ENCODE measurements at regions not wholly inside any gene's neighbourhood (a gene's known extent, or its start where the extent isn't known, plus 50 kb on each side); places are given as distances from the start of the nearest gene placed in this dataset.

- Histone ChIP-seq H3K27ac (ENCODE audit: low read depth, low read length) (no peak overlapping the region), H3K36me3 (ENCODE audit: insufficient read depth, low read length) (no peaks in the 10 kb centered on the region), H3K79me2 (ENCODE audit: control insufficient read depth, insufficient read depth, low read length, unreplicated experiment) (no peaks in the 10 kb centered on the region), H3K4me1 (ENCODE audit: control insufficient read depth, insufficient read depth, low read length, unreplicated experiment) (no peaks in the 10 kb centered on the region), H3K27me3 (ENCODE audit: insufficient read depth, low read length) (no peaks in the 10 kb centered on the region), H2AFZ (ENCODE audit: low read length, unreplicated experiment) (no peak overlapping the region), H3K4me3 (ENCODE audit: low read depth, low read length) (no peak overlapping the region)
Observed at GRCh38 chr1:58312461-58312860, 234.1 kb downstream of the OMA1 start.

GRCh38 chr1:58310881-58311280 lies 235.6 kb downstream of the OMA1 start:
- Histone ChIP-seq H3K4me3 (ENCODE audit: low read depth, low read length) (no peak overlapping the region), H3K27me3 (ENCODE audit: insufficient read depth, low read length) (no peaks in the 10 kb centered on the region), H3K27ac (ENCODE audit: low read depth, low read length) (no peak overlapping the region), H3K4me1 (ENCODE audit: control insufficient read depth, insufficient read depth, low read length, unreplicated experiment) (no peaks in the 10 kb centered on the region), H3K79me2 (ENCODE audit: control insufficient read depth, insufficient read depth, low read length, unreplicated experiment) (no peaks in the 10 kb centered on the region), H3K36me3 (ENCODE audit: insufficient read depth, low read length) (no peaks in the 10 kb centered on the region), H2AFZ (ENCODE audit: low read length, unreplicated experiment) (no peak overlapping the region)

GRCh38 chr1:58310469-58310868 lies 236.1 kb downstream of the OMA1 start:
- Histone ChIP-seq H3K27ac (ENCODE audit: low read depth, low read length) (no peak overlapping the region), H3K79me2 (ENCODE audit: control insufficient read depth, insufficient read depth, low read length, unreplicated experiment) (no peaks in the 10 kb centered on the region), H3K27me3 (ENCODE audit: insufficient read depth, low read length) (no peaks in the 10 kb centered on the region), H3K4me3 (ENCODE audit: low read depth, low read length) (no peak overlapping the region), H3K4me1 (ENCODE audit: control insufficient read depth, insufficient read depth, low read length, unreplicated experiment) (no peaks in the 10 kb centered on the region), H2AFZ (ENCODE audit: low read length, unreplicated experiment) (no peak overlapping the region), H3K36me3 (ENCODE audit: insufficient read depth, low read length) (no peaks in the 10 kb centered on the region)

GRCh38 chr1:58308206-58308605 lies 238.3 kb downstream of the OMA1 start:
- no peaks in the 10 kb centered on the region for H3K27me3 ChIP-seq (ENCODE audit: insufficient read depth, low read length)
- H3K27ac ChIP-seq (ENCODE audit: low read depth, low read length): no peak overlapping the region
- H3K4me1 ChIP-seq (ENCODE audit: control insufficient read depth, insufficient read depth, low read length, unreplicated experiment): no peaks in the 10 kb centered on the region
- no peaks in the 10 kb centered on the region for H3K36me3 ChIP-seq (ENCODE audit: insufficient read depth, low read length)
- no peak overlapping the region for H2AFZ ChIP-seq (ENCODE audit: low read length, unreplicated experiment)
- H3K79me2 ChIP-seq (ENCODE audit: control insufficient read depth, insufficient read depth, low read length, unreplicated experiment): no peaks in the 10 kb centered on the region
- H3K4me3 ChIP-seq (ENCODE audit: low read depth, low read length): no peak overlapping the region

- no peaks in the 10 kb centered on the region for H3K27me3 ChIP-seq (ENCODE audit: insufficient read depth, low read length)
- no peaks in the 10 kb centered on the region for H3K36me3 ChIP-seq (ENCODE audit: insufficient read depth, low read length)
- no peak overlapping the region for H2AFZ ChIP-seq (ENCODE audit: low read length, unreplicated experiment)
- no peaks in the 10 kb centered on the region for H3K4me1 ChIP-seq (ENCODE audit: control insufficient read depth, insufficient read depth, low read length, unreplicated experiment)
- H3K4me3 ChIP-seq (ENCODE audit: low read depth, low read length): no peak overlapping the region
- no peak overlapping the region for H3K27ac ChIP-seq (ENCODE audit: low read depth, low read length)
- H3K79me2 ChIP-seq (ENCODE audit: control insufficient read depth, insufficient read depth, low read length, unreplicated experiment): no peaks in the 10 kb centered on the region
Observed at GRCh38 chr1:58307431-58307830, 239.1 kb downstream of the OMA1 start.

GRCh38 chr1:58305622-58306021 lies 240.9 kb downstream of the OMA1 start:
- no peak overlapping the region for H3K27ac ChIP-seq (ENCODE audit: low read depth, low read length)
- H3K4me3 ChIP-seq (ENCODE audit: low read depth, low read length): no peak overlapping the region
- H3K36me3 ChIP-seq (ENCODE audit: insufficient read depth, low read length): no peaks in the 10 kb centered on the region
- H3K79me2 ChIP-seq (ENCODE audit: control insufficient read depth, insufficient read depth, low read length, unreplicated experiment): no peaks in the 10 kb centered on the region
- H3K27me3 ChIP-seq (ENCODE audit: insufficient read depth, low read length): no peaks in the 10 kb centered on the region
- no peaks in the 10 kb centered on the region for H3K4me1 ChIP-seq (ENCODE audit: control insufficient read depth, insufficient read depth, low read length, unreplicated experiment)
- H2AFZ ChIP-seq (ENCODE audit: low read length, unreplicated experiment): no peak overlapping the region

GRCh38 chr1:58304346-58304975 lies 242.1 kb downstream of the OMA1 start:
- H2AFZ ChIP-seq (ENCODE audit: low read length, unreplicated experiment): no peak overlapping the region
- H3K79me2 ChIP-seq (ENCODE audit: control insufficient read depth, insufficient read depth, low read length, unreplicated experiment): no peaks in the 10 kb centered on the region
- H3K27ac ChIP-seq (ENCODE audit: low read depth, low read length): no peak overlapping the region
- no peak overlapping the region for H3K4me3 ChIP-seq (ENCODE audit: low read depth, low read length)
- H3K36me3 ChIP-seq (ENCODE audit: insufficient read depth, low read length): no peaks in the 10 kb centered on the region
- H3K4me1 ChIP-seq (ENCODE audit: control insufficient read depth, insufficient read depth, low read length, unreplicated experiment): no peaks in the 10 kb centered on the region
- H3K27me3 ChIP-seq (ENCODE audit: insufficient read depth, low read length): no peaks in the 10 kb centered on the region

GRCh38 chr1:58303841-58304240 lies 242.7 kb downstream of the OMA1 start:
- Histone ChIP-seq H3K36me3 (ENCODE audit: insufficient read depth, low read length) (no peaks in the 10 kb centered on the region), H3K4me1 (ENCODE audit: control insufficient read depth, insufficient read depth, low read length, unreplicated experiment) (no peaks in the 10 kb centered on the region), H3K4me3 (ENCODE audit: low read depth, low read length) (no peak overlapping the region), H3K27me3 (ENCODE audit: insufficient read depth, low read length) (no peaks in the 10 kb centered on the region), H3K27ac (ENCODE audit: low read depth, low read length) (no peak overlapping the region), H2AFZ (ENCODE audit: low read length, unreplicated experiment) (no peak overlapping the region), H3K79me2 (ENCODE audit: control insufficient read depth, insufficient read depth, low read length, unreplicated experiment) (no peaks in the 10 kb centered on the region)

GRCh38 chr1:58293388-58293787 lies 253.1 kb downstream of the OMA1 start:
- H3K4me1 ChIP-seq (ENCODE audit: control insufficient read depth, insufficient read depth, low read length, unreplicated experiment): no peaks in the 10 kb centered on the region
- no peaks in the 10 kb centered on the region for H3K36me3 ChIP-seq (ENCODE audit: insufficient read depth, low read length)
- H3K27me3 ChIP-seq (ENCODE audit: insufficient read depth, low read length): no peaks in the 10 kb centered on the region
- no peak overlapping the region for H3K4me3 ChIP-seq (ENCODE audit: low read depth, low read length)
- no peak overlapping the region for H2AFZ ChIP-seq (ENCODE audit: low read length, unreplicated experiment)
- no peaks in the 10 kb centered on the region for H3K79me2 ChIP-seq (ENCODE audit: control insufficient read depth, insufficient read depth, low read length, unreplicated experiment)
- H3K27ac ChIP-seq (ENCODE audit: low read depth, low read length): no peak overlapping the region

- H3K4me1 ChIP-seq (ENCODE audit: control insufficient read depth, insufficient read depth, low read length, unreplicated experiment): no peaks in the 10 kb centered on the region
- no peak overlapping the region for H2AFZ ChIP-seq (ENCODE audit: low read length, unreplicated experiment)
Observed at GRCh38 chr1:58290685-58291372, 255.7 kb downstream of the OMA1 start.

GRCh38 chr1:58288624-58289142 lies 257.8 kb downstream of the OMA1 start:
- no peaks in the 10 kb centered on the region for H3K4me1 ChIP-seq (ENCODE audit: control insufficient read depth, insufficient read depth, low read length, unreplicated experiment)
- no peak overlapping the region for H3K4me3 ChIP-seq (ENCODE audit: low read depth, low read length)
- H3K36me3 ChIP-seq (ENCODE audit: insufficient read depth, low read length): no peaks in the 10 kb centered on the region
- no peak overlapping the region for H3K27ac ChIP-seq (ENCODE audit: low read depth, low read length)
- no peak overlapping the region for H2AFZ ChIP-seq (ENCODE audit: low read length, unreplicated experiment)
- no peaks in the 10 kb centered on the region for H3K79me2 ChIP-seq (ENCODE audit: control insufficient read depth, insufficient read depth, low read length, unreplicated experiment)
- H3K27me3 ChIP-seq (ENCODE audit: insufficient read depth, low read length): no peaks in the 10 kb centered on the region

More at GRCh38 chr1:58290685-58291372, 255.7 kb downstream of the OMA1 start:
- Histone ChIP-seq H3K27ac (ENCODE audit: low read depth, low read length) (no peak overlapping the region), H3K79me2 (ENCODE audit: control insufficient read depth, insufficient read depth, low read length, unreplicated experiment) (no peaks in the 10 kb centered on the region), H3K36me3 (ENCODE audit: insufficient read depth, low read length) (no peaks in the 10 kb centered on the region), H3K27me3 (ENCODE audit: insufficient read depth, low read length) (no peaks in the 10 kb centered on the region), H3K4me3 (ENCODE audit: low read depth, low read length) (no peak overlapping the region)

Data from ACC112 (cell line).